SK-N-SH (cell line): ENCODE measurements at regions not wholly inside any gene's neighbourhood (a gene's known extent, or its start where the extent isn't known, plus 50 kb on each side); places are given as distances from the start of the nearest gene placed in this dataset.

Source experiments
- CHD2 ChIP-seq: fragments of 150-350 bp; IDR thresholded peaks from 2 replicates; pipeline ENCODE4 v1.6.1; 2018; ENCODE audit warnings: low read length; ENCODE audit not compliant: partially characterized antibody
- ELF1 ChIP-seq: IDR thresholded peaks from 2 replicates; pipeline ENCODE4 v1.4.0; 2012
- EZH2phosphoT487 ChIP-seq: fragments of 200-600 bp; sonication (generic); IDR thresholded peaks from 2 replicates; pipeline ENCODE4 v1.6.1; 2017; ENCODE audit warnings: low read depth, mixed run types, mild to moderate bottlenecking, antibody characterized with exemption, moderate library complexity, borderline replicate concordance
- GABPA ChIP-seq: IDR thresholded peaks from 2 replicates; pipeline ENCODE4 v1.4.0; 2012; ENCODE audit warnings: low read depth, mild to moderate bottlenecking
- GATA2 ChIP-seq: sonication (generic); formaldehyde crosslinking; IDR thresholded peaks from 2 replicates; pipeline ENCODE4 v1.5.0; 2020; ENCODE audit warnings: mild to moderate bottlenecking, missing genetic modification reagents
- MXI1 ChIP-seq: IDR thresholded peaks from 2 replicates; pipeline ENCODE4 v1.6.1; 2012; ENCODE audit warnings: mild to moderate bottlenecking, low read depth, low read length, improper control_type of control experiment
- PBX3 ChIP-seq: IDR thresholded peaks from 2 replicates; pipeline ENCODE4; 2012
- TF ChIP-seq, protein P1 (sequence below): fragments of 200-600 bp; sonication (generic); IDR thresholded peaks from 2 replicates; pipeline ENCODE4 v1.6.1; 2017; ENCODE audit warnings: antibody characterized with exemption, mild to moderate bottlenecking, moderate library complexity

- no peak for TF ChIP-seq PBX3
- TF ChIP-seq, protein P1, sequence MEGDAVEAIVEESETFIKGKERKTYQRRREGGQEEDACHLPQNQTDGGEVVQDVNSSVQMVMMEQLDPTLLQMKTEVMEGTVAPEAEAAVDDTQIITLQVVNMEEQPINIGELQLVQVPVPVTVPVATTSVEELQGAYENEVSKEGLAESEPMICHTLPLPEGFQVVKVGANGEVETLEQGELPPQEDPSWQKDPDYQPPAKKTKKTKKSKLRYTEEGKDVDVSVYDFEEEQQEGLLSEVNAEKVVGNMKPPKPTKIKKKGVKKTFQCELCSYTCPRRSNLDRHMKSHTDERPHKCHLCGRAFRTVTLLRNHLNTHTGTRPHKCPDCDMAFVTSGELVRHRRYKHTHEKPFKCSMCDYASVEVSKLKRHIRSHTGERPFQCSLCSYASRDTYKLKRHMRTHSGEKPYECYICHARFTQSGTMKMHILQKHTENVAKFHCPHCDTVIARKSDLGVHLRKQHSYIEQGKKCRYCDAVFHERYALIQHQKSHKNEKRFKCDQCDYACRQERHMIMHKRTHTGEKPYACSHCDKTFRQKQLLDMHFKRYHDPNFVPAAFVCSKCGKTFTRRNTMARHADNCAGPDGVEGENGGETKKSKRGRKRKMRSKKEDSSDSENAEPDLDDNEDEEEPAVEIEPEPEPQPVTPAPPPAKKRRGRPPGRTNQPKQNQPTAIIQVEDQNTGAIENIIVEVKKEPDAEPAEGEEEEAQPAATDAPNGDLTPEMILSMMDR, result no peak
- no peak for TF ChIP-seq MXI1
- no peak for TF ChIP-seq CHD2
- no peak for TF ChIP-seq GATA2 (CRISPR knock-in tag)
- no peak for TF ChIP-seq EZH2phosphoT487
- TF ChIP-seq GABPA, result no peak
- no peak for TF ChIP-seq ELF1
Measured at GRCh38 chr2:200042944-200043343, 87.6 kb downstream of the MAIP1 start.
